ENCODE measurements at regions not wholly inside any gene's neighbourhood (a gene's known extent, or its start where the extent isn't known, plus 50 kb on each side); places are given as distances from the start of the nearest gene placed in this dataset.
"Not testable (repeated sequence)": the region's sequence is repeated elsewhere in the genome, so short reads cannot be mapped to it uniquely, and the experiment has no call there.

- H3K36me3 Mint-ChIP-seq (ENCODE audit: low read depth); intact Hi-C loops (cut with DNase I, micrococcal nuclease); CTCF ChIA-PET: not testable (repeated sequence)
Measured at GRCh38 chr22:21282646-21283045, 100.9 kb upstream of the RIMBP3B start.

GRCh38 chr22:21293702-21294101 lies 89.8 kb upstream of the RIMBP3B start:
- H3K27ac ChIP-seq (ENCODE audit: low read depth in 1 of 2, low read length in 2 of 2); CTCF ChIA-PET; H3K36me3 Mint-ChIP-seq (ENCODE audit: low read depth); intact Hi-C loops (cut with DNase I, micrococcal nuclease); H3K4me3 Mint-ChIP-seq; ATAC-seq (ENCODE audit: poor library complexity); H3K9me3 Mint-ChIP-seq; H3K9me3 ChIP-seq (ENCODE audit: control insufficient read depth in 1 of 2, insufficient read depth in 1 of 2, low read length in 2 of 2); H3K4me1 Mint-ChIP-seq (ENCODE audit: low read depth); H3K27me3 ChIP-seq (ENCODE audit: control insufficient read depth in 1 of 2, insufficient read depth in 2 of 2, low read length in 2 of 2); POLR2A ChIA-PET; H3K27ac Mint-ChIP-seq; H3K4me1 ChIP-seq (ENCODE audit: insufficient read depth, low read length); H3K27me3 Mint-ChIP-seq; H3K4me3 ChIP-seq (ENCODE audit: low read length); H3K36me3 ChIP-seq (ENCODE audit: insufficient read depth, low read length): not testable (repeated sequence)
- DNase-seq: peak in 1 of 14 experiments; percentile 27

More at GRCh38 chr22:21282646-21283045, 100.9 kb upstream of the RIMBP3B start:
- H3K4me3 Mint-ChIP-seq; H3K4me1 ChIP-seq (ENCODE audit: insufficient read depth, low read length); H3K27me3 Mint-ChIP-seq; H3K36me3 ChIP-seq (ENCODE audit: insufficient read depth, low read length); H3K27me3 ChIP-seq (ENCODE audit: control insufficient read depth in 1 of 2, insufficient read depth in 2 of 2, low read length in 2 of 2); POLR2A ChIA-PET; H3K4me1 Mint-ChIP-seq (ENCODE audit: low read depth); ATAC-seq (ENCODE audit: poor library complexity); H3K9me3 Mint-ChIP-seq; H3K27ac ChIP-seq (ENCODE audit: low read depth in 1 of 2, low read length in 2 of 2); H3K27ac Mint-ChIP-seq; H3K4me3 ChIP-seq (ENCODE audit: low read length); H3K9me3 ChIP-seq (ENCODE audit: control insufficient read depth in 1 of 2, insufficient read depth in 1 of 2, low read length in 2 of 2): not testable (repeated sequence)
- DNase-seq: peak in 1 of 14 experiments; percentile 6

DNA sequence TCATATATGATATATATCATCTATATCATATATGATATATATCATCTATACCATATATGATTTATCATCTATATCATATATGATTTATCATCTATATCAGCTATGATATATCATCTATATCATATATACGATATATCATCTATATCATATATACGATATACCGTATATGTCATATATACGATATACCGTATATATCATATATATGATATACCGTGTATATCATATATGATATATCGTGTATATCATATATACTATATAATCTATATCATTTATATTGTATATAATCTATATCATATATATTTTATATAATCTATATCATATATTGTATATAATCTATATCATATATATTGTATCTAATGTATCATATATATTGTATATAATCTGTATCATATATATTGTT lies 55.9 kb upstream of the RIMBP3B start:
- not testable (repeated sequence) for H3K4me3 Mint-ChIP-seq, H3K9me3 Mint-ChIP-seq

More for the DNA sequence above, 55.9 kb upstream of the RIMBP3B start:
- H3K27ac Mint-ChIP-seq; H3K4me1 ChIP-seq (ENCODE audit: insufficient read depth, low read length); H3K36me3 Mint-ChIP-seq (ENCODE audit: low read depth); H3K27me3 Mint-ChIP-seq; intact Hi-C loops (cut with DNase I, micrococcal nuclease); H3K4me1 Mint-ChIP-seq (ENCODE audit: low read depth); ATAC-seq (ENCODE audit: poor library complexity); H3K9me3 ChIP-seq (ENCODE audit: control insufficient read depth in 1 of 2, insufficient read depth in 1 of 2, low read length in 2 of 2); POLR2A ChIA-PET; DNase-seq; H3K27ac ChIP-seq (ENCODE audit: low read depth in 1 of 2, low read length in 2 of 2); H3K27me3 ChIP-seq (ENCODE audit: control insufficient read depth in 1 of 2, insufficient read depth in 2 of 2, low read length in 2 of 2); H3K4me3 ChIP-seq (ENCODE audit: low read length); H3K36me3 ChIP-seq (ENCODE audit: insufficient read depth, low read length); CTCF ChIA-PET: not testable (repeated sequence)
